Loucy (cell line): ENCODE measurements at regions not wholly inside any gene's neighbourhood (a gene's known extent, or its start where the extent isn't known, plus 50 kb on each side); places are given as distances from the start of the nearest gene placed in this dataset.

Source experiments
- H2AFZ ChIP-seq: fragments of 200-600 bp; sonication (generic); 2 replicates; pipeline ENCODE4 v1.6.0; 2016; ENCODE audit warnings: antibody characterized with exemption, mild to moderate bottlenecking, low read length, moderate library complexity
- H3F3A ChIP-seq: fragments of 200-600 bp; 2 replicates; pipeline ENCODE4 v1.6.0; 2016; ENCODE audit warnings: antibody characterized with exemption, low read depth, mild to moderate bottlenecking
- H3K27me3 ChIP-seq: fragments of 200-600 bp; sonication (generic); 2 replicates; pipeline ENCODE4 v1.6.1; 2014; ENCODE audit warnings: low read length, mild to moderate bottlenecking; ENCODE audit not compliant: insufficient read depth, poor library complexity, severe bottlenecking
- H3K36me3 ChIP-seq: fragments of 200-600 bp; sonication (generic); 2 replicates; pipeline ENCODE4 v1.6.1; 2016; ENCODE audit warnings: low read length; ENCODE audit not compliant: insufficient read depth
- H3K4me1 ChIP-seq: fragments of 200-600 bp; sonication (generic); 2 replicates; pipeline ENCODE4 v1.5.1; 2014; ENCODE audit warnings: low read length, mild to moderate bottlenecking; ENCODE audit not compliant: insufficient read depth, poor library complexity, severe bottlenecking
- H3K4me2 ChIP-seq: fragments of 200-600 bp; sonication (generic); 2 replicates; pipeline ENCODE4 v1.6.0; 2014; ENCODE audit warnings: antibody characterized with exemption, low read length, low read depth, mild to moderate bottlenecking; ENCODE audit not compliant: poor library complexity, severe bottlenecking
- H3K4me3 ChIP-seq: fragments of 200-600 bp; sonication (generic); 2 replicates; pipeline ENCODE4 v1.5.1; 2014; ENCODE audit warnings: low read length, mild to moderate bottlenecking, mixed read lengths; ENCODE audit not compliant: poor library complexity, severe bottlenecking
- H3K79me2 ChIP-seq: fragments of 200-600 bp; sonication (generic); 2 replicates; pipeline ENCODE4 v1.6.1; 2014; ENCODE audit warnings: low read length; ENCODE audit not compliant: insufficient read depth
- H3K9ac ChIP-seq: fragments of 200-600 bp; sonication (generic); 2 replicates; pipeline ENCODE4 v1.6.0; 2014; ENCODE audit warnings: mild to moderate bottlenecking, low read depth, low read length, moderate library complexity; ENCODE audit not compliant: poor library complexity, severe bottlenecking
- H3K9me2 ChIP-seq: fragments of 200-600 bp; sonication (generic); replicated peaks from 2 replicates; pipeline ENCODE4 v1.6.1; 2016; ENCODE audit warnings: low read depth, low read length, mixed read lengths
- H3K9me3 ChIP-seq: fragments of 200-600 bp; sonication (generic); 2 replicates; pipeline ENCODE4 v1.6.1; 2014; ENCODE audit warnings: mild to moderate bottlenecking, antibody characterized with exemption, low read length, low read depth; ENCODE audit not compliant: insufficient read depth
- H4K20me1 ChIP-seq: fragments of 200-600 bp; sonication (generic); 2 replicates; pipeline ENCODE4 v1.6.0; 2014; ENCODE audit warnings: antibody characterized with exemption, low read length, mild to moderate bottlenecking; ENCODE audit not compliant: insufficient read depth, poor library complexity, severe bottlenecking
- CTCF ChIP-seq: fragments of 200-600 bp; sonication (generic); conservative IDR thresholded peaks from 2 replicates; pipeline ENCODE4 v1.5.1; 2014; ENCODE audit warnings: mild to moderate bottlenecking, antibody characterized with exemption, low read length
- EZH2phosphoT487 ChIP-seq: fragments of 200-600 bp; IDR thresholded peaks from 2 replicates; pipeline ENCODE4 v1.6.1; 2018; ENCODE audit warnings: antibody characterized with exemption, mild to moderate bottlenecking, moderate library complexity, borderline replicate concordance

GRCh38 chr12:25009496-25010092, 60.7 kb upstream of the BCAT1 start:
- Histone ChIP-seq H3K27me3 (no peaks in the 10 kb centered on the region), H4K20me1 (no peaks in the 10 kb centered on the region), H3K4me1 (no peaks in the 10 kb centered on the region), H3K9me2 (no peaks in the 10 kb centered on the region), H3K79me2 (no peaks in the 10 kb centered on the region), H2AFZ (no peak overlapping the region), H3F3A (no peaks in the 10 kb centered on the region), H3K36me3 (no peaks in the 10 kb centered on the region), H3K4me3 (no peak overlapping the region), H3K9ac (no peak overlapping the region), H3K4me2 (no peak overlapping the region), H3K9me3 (no peaks in the 10 kb centered on the region)
- no peak for TF ChIP-seq EZH2phosphoT487
- no peak for TF ChIP-seq CTCF

GRCh38 chr12:25005376-25005775, 56.5 kb upstream of the BCAT1 start:
- H4K20me1 ChIP-seq: no peaks in the 10 kb centered on the region
- H3K4me2 ChIP-seq: no peak overlapping the region
- H3K9me2 ChIP-seq: no peaks in the 10 kb centered on the region
- H3K9me3 ChIP-seq: no peaks in the 10 kb centered on the region
- no peaks in the 10 kb centered on the region for H3K36me3 ChIP-seq
- no peaks in the 10 kb centered on the region for H3K4me1 ChIP-seq
- no peaks in the 10 kb centered on the region for H3K27me3 ChIP-seq
- no peak overlapping the region for H3K9ac ChIP-seq
- H3F3A ChIP-seq: no peaks in the 10 kb centered on the region
- no peak overlapping the region for H3K4me3 ChIP-seq
- no peak for TF ChIP-seq EZH2phosphoT487
- TF ChIP-seq CTCF: no peak
- H2AFZ ChIP-seq: no peak overlapping the region
- no peaks in the 10 kb centered on the region for H3K79me2 ChIP-seq

- Histone ChIP-seq H3K36me3 (no peaks in the 10 kb centered on the region), H3K9ac (no peak overlapping the region), H3K27me3 (no peaks in the 10 kb centered on the region), H4K20me1 (no peaks in the 10 kb centered on the region), H2AFZ (no peak overlapping the region), H3K4me1 (no peaks in the 10 kb centered on the region), H3K9me2 (no peaks in the 10 kb centered on the region), H3K9me3 (no peaks in the 10 kb centered on the region), H3K79me2 (no peaks in the 10 kb centered on the region), H3K4me3 (no peak overlapping the region), H3K4me2 (no peak overlapping the region), H3F3A (no peaks in the 10 kb centered on the region)
- TF ChIP-seq CTCF (no peak), EZH2phosphoT487 (no peak)
These were observed 55.5 kb upstream of the BCAT1 start for GRCh38 chr12:25004447-25004846.
